GM18520 (cell line): ENCODE measurements at regions not wholly inside any gene's neighbourhood (a gene's known extent, or its start where the extent isn't known, plus 50 kb on each side); places are given as distances from the start of the nearest gene placed in this dataset.

Source experiments
- ATAC-seq: cut with Tn5 transposase; IDR thresholded peaks from one replicate; pipeline ENCODE4 v1.9.1; 2021; ENCODE audit not compliant: unreplicated experiment

DNA sequence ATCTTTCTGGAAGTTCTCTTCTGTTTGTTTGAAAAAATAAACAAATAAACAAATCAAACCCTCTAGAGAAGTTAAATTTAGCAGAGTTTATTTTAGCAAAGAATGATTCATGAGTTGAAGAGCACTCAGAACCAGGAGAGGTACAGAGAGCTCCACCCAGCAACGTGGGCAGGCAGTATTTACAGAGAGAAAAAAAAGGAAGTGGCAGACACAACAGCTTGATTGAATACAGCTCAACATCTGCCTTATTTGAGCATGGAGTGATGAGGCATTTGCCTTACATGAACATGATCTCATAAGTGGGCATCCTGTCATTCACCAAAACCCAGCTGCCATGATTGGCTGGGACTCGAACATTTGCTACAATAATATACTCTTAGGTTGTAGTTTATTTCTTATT, 381.6 kb upstream of the ADAMTS16 start:
- ATAC-seq: no peak

DNA sequence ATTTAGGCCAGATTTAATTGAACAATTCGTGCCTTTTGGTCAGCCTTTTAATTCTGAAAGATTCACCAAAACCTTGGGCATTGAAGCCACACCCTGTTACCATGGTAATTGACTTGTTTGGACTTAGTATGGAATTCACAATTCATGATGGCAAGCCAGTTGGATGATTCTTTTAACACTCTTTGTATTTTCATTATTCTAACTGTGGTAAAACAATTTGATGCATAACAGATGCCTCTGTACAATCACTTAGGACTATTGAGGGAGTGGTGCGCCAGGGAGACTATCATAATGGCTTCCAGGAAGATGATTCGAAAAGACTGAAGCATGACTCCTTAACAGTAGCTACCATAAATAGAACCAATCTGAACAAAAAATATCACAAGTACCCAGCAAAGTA, 381.1 kb upstream of the ADAMTS16 start:
- ATAC-seq: no peak

DNA sequence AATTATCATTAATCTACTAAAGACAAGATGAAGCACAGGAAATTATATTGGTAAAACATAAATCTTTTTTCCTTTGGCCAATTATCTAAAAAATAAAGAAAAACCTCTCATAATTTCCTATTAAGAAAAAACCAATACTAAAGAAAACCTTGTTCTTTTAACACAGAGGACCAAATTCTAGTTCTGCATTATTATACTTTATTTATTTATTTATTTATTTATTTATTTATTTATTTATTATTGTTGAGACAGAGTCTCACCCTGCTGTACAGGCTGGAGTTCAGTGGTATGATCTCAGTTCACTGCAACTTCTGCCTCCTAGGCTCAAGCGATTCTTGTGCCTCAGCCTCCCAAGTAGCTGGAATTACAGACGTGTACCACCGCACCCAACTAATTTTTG, 377.8 kb upstream of the ADAMTS16 start:
- ATAC-seq: no peak

DNA sequence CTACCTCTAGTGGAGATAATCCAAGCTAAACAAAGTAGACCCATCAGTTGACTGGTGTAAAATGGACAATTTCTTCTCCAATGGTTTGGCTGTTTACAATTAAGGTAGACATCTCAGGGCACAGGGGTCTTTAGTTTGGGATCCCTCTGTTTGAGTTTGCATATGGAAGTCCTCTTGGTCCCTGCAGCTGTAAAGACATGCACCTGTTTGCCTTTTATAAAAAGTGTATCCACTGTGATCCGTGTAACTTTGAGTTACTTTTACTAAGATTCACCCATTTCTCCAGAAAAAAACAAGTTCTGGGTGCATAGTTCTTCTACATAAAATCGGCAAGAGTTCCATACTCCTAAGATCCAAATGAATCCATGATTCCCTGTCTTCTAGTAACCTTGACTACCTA, 374.7 kb upstream of the ADAMTS16 start:
- ATAC-seq: no peak

DNA sequence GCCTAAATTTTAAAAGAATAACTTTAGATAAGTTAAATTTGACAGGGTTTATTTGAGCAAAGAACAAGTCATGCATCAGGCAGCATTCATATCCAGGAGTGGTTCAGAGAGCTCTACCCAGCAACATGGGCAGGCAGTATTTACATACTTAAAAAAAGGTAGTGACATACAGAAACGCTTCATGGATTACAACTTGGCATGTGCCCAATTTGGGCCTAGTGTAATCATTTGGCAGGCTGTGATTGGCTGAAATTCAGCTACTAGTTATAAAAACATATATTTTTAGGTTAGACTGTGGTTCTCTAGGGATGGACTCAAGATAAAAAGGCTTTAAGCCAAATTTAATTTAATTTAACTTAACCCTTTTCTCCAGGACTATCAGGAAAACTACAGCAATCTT, 374.0 kb upstream of the ADAMTS16 start:
- ATAC-seq: no peak

DNA sequence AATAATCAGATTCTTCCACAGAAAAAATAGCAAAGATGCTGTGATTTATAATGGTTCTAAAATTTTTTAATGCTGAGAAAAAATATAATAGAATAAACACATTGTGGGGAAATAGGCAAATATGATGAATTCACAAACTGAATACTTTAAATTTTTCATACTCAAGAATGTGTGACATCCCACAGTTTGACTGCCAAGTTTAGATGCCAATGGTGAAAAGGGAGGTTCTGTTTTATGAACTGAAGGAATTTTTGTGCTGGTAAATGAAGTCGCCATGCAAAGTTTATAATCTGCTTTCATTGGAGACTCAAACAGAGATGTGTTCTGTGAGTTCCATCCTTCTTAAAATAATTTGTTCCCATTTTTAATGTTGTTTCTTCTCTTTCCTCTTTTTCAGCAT, 367.5 kb upstream of the ADAMTS16 start:
- no peak for ATAC-seq

DNA sequence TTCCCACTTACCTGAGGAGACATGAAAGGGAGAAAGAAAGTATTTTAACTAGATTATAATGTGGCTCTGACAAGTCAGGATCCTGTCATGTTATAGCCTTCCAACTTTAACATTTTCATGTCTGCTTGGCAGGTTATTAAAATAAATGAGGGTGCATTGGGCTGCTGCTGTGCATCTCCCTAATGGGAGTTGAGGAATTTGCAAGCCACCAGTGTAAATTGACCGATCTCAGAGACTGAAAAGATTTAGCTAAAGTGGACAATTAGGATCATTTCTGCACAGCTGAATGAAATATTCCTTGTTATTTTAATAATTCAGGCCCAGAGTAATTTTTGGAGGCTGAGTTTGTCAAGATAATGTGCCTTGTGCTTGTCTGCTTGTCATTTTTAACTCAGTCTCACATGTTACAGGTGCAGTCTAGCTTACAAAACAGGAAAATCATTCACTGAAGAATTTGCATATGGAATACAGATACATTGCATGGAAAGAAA, 366.3 kb upstream of the ADAMTS16 start:
- no peak for ATAC-seq

DNA sequence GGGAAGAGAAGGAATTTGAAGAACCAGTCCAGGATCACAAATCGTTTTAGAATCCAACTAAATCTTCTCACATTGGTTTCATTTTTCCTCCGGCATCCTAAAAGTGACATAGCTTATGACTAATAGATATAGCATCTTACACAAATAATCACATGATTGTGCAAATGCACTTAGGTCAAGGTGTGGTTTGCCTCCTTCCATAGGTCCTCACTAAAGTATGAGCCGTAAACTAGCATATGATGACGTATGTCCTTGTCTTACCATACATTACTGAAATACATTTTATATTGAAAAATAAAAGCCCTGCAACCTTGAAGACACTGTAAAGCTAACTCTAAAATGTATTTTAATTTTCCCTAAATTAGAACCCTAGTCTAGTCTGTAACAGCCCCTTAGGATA, 362.7 kb upstream of the ADAMTS16 start:
- no peak for ATAC-seq

DNA sequence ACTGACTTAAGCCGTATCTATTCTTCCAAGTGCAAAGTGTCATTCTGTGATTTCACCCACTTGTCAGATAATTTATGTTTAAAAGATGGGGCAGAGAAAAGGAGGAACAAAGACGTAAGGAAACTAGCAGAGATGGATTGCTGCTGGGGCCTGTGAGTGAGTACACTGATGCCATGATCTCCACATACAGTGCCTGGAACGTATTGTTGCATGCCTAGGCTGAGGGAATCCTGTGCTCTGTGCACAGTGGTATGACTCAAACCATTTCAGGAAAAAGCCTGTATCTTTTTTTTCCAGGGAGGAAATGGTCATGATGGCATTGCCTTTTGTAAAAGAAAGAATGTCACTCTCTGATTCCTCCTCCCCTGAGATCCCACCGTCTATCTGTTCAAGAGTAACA, 359.5 kb upstream of the ADAMTS16 start:
- ATAC-seq: no peak

DNA sequence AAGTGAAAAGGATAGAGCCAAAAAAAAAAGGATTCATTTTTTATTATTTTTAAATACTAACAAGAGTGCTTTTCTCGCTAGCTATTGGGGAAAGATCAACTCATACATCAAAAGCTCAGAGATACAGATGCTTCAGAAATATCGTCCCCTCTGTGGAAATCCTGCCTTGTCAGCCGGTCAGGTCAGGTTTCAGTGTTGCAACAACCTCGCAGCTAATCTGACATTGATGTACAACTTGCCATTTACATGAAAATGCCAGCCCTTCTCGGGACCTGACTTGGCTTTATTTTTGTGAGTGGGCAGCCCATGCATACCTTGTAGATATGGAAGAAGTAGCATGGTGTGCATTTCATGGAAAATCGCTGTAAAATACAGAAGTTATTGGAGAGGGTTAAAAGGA, 358.8 kb upstream of the ADAMTS16 start:
- no peak for ATAC-seq

DNA sequence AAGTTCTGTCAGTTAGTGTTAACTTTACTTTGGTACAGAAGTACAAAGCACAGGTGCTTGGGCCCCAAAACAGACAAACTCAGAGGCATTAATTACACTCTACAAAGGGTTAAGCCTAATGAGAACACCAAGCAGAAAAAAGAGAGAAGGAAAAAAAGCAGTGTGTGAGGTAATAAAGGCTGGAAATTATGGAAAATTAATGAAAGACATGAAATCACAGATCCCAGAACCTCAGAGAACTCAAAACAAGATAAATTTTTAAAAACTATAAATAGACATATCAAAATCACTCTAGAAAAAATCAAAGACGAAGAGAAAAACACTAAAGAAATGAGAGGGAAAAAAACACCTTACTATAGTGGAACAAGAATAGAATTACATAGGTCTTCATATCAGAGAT, 354.2 kb upstream of the ADAMTS16 start:
- ATAC-seq: no peak

DNA sequence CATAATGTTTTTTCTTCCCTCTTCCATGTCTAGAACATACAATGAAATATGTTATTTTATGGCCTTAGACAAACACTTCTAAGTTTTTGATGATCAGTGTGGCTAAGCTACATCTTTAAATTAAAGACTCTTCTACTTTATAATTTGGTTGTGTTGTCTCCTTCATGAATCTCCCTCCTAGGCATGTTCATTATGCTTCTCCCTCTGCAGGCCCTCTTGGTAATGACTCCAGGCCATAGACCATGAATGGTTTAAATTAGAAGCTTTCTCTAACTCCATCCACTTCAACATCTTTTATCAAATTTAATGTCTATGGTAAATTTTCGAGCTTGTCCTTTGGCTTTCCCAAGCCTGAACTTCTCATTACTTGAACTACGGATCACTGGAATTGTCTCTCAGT, 342.7 kb upstream of the ADAMTS16 start:
- no peak for ATAC-seq

DNA sequence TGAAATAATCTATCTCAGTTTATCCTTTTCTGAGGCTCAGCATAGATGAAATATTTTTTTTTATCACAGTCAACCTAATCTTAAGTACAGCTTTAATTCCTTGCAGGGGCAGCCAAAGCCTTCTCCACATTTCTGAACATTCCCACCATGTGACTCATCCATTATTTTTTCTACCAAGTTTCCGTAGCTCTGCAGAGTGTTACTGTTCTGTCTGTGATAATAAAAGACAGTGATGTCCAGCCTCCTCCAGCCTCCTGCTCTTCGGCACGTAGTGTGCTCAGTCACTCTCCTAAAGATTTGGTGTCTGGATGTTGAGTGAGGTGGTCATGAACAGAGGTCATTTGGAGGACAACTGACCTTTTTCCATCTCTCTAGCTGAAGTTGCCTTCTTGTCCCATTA, 338.1 kb upstream of the ADAMTS16 start:
- no peak for ATAC-seq

DNA sequence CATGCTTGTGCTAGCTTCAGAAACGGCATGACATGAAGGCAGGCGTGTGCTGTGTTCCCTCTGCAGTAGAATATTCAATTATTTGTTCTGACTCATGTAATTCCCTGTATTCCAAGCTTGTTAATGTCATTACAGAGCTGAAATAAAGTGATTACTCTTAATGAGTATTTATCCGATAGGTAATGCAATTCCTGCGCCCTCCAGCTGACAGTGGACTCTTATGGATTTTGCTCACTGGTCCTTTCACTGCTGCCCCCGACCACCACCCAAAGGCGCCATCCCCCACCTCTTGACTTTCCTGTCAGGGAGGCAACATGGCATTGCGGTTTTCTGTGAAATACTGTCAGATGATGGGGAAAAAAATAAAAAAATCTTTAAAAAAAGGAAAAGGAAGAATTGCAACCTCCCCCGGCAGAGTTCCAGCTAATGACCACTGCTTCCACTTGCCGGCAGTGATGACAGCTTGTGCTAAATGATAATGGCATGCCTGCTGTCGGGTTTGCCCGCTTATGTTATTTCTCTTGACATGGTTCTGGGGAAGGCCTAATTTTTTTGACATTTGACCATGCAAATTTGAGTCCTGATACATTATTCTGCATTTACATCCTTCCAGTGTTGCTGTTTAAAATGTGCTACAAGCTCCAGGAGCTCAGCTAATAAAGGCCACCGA, 335.3 kb upstream of the ADAMTS16 start:
- ATAC-seq: no peak

DNA sequence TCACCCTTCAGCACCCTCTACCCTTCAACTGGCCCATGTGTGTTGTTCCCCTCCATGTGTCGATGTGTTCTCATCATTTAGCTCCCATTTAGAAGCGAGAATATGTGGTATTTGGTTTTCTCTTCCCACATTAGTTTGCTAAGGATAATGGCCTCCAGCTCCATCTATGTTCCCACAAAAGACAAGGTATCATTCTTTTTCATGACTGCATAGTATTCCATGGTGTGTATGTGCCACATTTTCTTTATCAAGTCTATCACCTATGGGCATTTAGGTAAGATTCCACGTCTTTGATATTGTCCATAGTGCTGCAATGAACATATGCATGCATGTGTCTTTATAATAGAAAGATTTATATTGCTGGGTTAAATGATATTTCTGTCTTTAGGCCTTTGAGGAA, 325.1 kb upstream of the ADAMTS16 start:
- no peak for ATAC-seq

DNA sequence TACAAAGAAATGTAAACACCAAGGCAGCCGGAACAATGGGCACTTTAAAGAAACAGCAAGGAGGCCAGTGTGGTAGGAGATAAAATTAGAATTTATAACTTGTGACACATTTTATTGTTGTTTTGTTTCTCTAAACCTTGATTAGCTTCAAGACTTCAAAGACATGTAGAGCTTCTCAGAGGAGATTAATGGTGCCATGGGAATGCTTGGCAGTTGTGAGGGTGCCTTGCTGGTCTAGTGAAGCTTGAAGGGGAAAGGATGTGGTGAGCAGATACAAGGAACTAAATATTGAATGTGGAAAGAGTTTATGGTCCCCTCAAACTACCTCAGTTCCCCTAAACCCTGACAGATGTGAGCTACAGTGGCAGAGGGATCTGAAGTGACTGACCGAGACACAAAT, 322.4 kb upstream of the ADAMTS16 start:
- no peak for ATAC-seq

DNA sequence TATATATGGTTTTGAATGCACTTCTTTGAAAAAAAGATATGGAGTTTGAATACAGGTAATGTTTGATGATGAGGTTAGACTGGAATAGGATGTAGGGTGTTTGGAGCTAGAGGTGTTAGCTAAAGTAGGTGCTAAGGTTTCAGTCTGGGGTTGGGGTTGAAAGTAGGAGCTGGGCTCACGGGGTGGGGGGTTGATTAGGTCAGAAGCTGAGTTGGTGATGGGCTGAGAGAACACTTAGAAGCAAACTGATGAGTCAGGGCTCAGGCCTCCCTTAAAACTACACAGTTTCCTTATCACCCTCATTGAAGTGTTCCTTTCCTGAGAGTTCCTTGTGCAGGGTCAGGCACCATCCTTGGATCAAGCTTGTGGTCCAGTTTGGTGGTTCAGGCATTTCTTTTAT, 308.8 kb upstream of the ADAMTS16 start:
- no peak for ATAC-seq

DNA sequence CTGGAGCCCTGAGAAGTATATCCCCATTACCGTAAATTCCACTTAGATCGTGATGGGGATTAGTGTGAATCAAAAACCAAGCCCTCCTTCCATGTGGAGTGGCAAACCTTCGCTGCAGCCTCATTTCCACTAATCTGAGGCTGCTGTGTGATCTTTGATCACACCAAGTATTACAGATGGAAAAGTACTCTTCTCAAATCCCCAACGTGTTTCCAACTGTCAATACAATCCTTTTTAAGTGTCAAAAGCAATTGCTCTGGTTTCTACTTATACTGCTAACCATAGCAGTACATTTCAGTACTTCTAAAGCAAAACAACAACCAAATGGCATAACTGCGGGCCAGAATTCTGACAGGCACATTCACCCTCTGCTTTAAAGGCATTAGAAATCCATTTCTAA, 307.7 kb upstream of the ADAMTS16 start:
- no peak for ATAC-seq

DNA sequence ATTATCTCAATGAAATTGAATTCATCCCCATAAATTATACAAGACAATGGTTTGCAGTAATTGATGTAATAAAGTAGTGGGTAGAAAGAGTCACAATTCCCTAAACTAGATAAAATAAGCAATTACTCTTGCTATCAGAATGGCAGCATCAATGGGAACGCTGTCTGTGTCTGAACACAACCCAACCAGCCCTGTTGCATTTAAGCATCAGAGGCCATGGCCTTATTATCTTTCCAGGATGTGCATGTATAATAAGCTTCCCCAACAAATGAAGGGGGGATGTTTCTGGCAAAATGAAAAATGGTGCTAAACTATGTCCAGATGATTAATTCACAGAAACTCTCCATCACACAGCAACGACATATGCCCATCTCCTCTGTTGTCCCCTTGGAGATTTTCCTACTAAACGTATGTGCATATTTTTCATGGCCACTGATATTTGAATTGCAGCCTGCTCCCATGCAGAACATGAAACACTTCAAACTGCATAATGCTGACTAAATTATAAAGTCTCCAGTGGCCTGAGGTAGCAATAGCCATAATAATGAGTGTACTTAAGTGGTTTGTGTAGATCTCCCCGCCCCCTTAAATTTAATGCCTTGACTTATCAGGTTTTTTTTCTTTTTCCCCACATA, 306.9 kb upstream of the ADAMTS16 start:
- no peak for ATAC-seq

DNA sequence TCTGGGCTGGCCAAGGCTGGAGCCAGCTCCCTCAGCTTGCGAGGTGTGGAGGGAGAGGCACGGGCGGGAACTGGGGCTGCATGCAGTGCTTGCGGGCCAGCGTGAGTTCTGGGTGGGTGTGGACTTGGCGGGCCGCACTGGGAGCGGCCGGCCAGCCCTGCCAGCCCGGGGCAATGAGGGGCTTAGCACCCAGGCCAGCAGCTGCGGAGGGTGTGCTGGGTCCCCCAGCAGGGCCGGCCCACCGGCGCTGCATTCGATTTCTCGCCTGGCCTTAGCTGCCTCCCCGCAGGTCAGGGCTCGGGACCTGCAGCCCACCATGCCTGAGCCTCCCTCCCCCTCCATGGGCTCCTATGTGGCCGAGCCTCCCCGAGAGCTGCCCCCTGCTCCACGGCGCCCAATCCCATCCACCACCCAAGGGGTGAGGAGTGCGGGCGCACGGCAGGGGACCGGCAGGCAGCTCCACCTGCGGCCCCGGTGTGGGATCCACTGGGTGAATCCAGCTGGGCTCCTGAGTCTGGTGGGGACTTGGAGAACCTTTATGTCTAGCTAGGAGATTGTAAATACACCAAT, 302.6 kb upstream of the ADAMTS16 start:
- ATAC-seq: no peak

DNA sequence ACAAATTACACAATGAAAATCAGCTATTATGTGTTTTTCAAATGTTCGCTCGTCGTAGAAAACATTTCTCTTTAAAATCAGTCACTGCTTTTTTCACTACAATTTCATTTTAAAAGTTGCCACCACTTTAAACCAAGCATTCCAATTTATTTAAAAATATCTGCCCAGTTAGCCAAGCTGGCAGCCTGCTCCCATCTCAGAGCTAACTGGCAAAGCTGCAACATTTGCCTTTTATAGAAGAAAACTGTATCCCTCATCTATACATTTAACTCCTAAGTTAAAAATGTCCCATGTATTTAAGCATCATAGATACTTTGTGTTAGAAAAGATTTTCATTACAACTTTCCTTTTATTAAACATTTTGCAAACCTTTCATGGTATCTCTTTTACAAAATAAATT, 294.9 kb upstream of the ADAMTS16 start:
- ATAC-seq: no peak

DNA sequence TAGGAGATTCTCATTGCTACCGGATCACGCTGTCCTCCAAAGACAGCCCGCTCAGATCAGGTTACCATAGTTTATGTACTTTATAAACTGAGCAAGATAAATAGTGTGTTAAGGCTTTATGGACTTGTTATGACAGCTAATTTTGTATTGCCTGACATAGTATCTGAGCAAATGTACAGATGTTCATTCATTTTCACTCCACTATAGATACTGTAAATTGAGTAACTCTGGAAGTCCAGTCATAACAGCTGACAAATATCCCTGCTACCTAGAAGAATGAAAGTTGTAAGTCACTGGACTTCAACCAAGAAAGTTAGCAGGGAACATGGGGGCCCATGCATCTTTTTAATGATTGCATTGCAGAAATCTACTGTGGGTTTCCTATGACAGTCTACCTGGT, 292.4 kb upstream of the ADAMTS16 start:
- ATAC-seq: no peak

DNA sequence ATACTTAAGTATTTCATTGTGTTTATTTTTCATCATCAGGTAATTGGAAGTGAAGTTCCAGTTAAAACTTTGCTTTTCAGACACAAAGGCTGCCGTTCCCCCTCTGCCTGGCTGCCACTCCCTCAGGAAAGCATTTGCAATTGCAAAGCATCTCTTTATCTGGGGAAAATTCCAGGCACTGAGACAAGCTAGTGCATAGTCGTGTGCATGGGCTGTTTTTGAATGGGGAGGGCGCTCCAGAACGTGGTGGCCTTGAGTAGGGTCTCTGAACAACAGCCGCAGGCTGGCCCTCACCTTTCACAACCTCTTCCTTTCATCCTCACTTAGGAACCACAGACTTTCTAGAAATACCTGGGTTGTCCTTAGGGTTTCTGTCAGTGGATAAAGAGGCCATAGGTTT, 285.1 kb upstream of the ADAMTS16 start:
- ATAC-seq: no peak
